ENCODE measurements at regions not wholly inside any gene's neighbourhood (a gene's known extent, or its start where the extent isn't known, plus 50 kb on each side); places are given as distances from the start of the nearest gene placed in this dataset.
"Not testable (repeated sequence)": the region's sequence is repeated elsewhere in the genome, so short reads cannot be mapped to it uniquely, and the experiment has no call there.

DNA sequence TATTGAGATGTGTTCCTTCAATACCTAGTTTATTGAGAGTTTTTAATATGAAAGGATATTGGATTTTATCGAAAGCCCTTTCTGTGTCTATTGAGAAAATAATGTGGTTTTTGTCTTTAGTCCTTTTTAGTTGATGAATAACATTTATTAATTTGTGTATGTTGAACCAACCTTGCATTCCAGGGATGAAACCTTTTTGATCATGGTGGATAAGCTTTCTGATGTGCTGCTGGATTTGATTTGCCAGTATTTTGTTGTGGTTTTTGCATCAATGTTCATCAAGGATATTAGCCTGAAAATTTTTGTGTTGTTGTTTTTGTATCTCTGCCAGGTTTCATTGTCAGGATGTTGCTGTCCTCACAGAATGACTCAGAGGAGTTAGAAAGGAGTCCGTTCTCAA is 1710.4 kb downstream of the SUCLG1 start:
- TF ChIP-seq Cebpa-rat (IDR thresholded peaks at IDR 0.05) = no peak
- no peaks in the 10 kb centered on the region for H4K20me1 ChIP-seq
- no peak overlapping the region for H3K27ac ChIP-seq
- no peak overlapping the region for H3K4me2 ChIP-seq
- H3K36me3 ChIP-seq = no peaks in the 10 kb centered on the region
- no peak overlapping the region for H3K9ac ChIP-seq
- H3K9me3 ChIP-seq (replicated peaks in 1 of 11) = peaks cover 16 to 26% (median 21%) of the 10 kb centered on the region in 11 experiments; a peak in 21 of 22 replicates
- H3K4me1 ChIP-seq = no peaks in the 10 kb centered on the region
- no peak overlapping the region for H3K4me3 ChIP-seq
- H3K27me3 ChIP-seq = no peaks in the 10 kb centered on the region

DNA sequence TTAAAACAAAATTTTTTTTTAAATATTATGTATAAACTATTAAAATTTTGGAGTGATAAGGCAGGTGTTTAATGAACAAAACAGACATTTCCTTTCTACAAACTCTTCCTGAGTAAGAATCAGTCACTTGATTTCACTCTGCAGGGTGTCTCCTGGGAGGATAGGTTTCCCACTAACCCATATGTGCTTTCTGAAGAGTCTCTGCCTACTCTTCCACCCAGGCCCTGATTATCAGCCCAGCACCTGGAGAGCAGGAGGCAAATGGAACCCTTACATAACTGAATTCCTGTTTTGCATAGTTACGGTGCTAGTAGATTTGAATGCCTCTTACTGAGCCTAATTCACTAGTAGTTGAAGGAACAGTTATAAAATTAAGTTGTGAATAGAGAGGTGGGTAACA is 1718.6 kb downstream of the SUCLG1 start:
- Histone ChIP-seq H3K9me3 (replicated peaks in 1 of 11) (peaks cover 0 to 4% (median 0%) of the 10 kb centered on the region in 11 experiments; a peak in 2 of 22 replicates), H3K27me3 (no peaks in the 10 kb centered on the region), H3K27ac (no peak overlapping the region), H3K9ac (no peak overlapping the region), H3K36me3 (no peaks in the 10 kb centered on the region), H3K4me3 (no peak overlapping the region), H4K20me1 (no peaks in the 10 kb centered on the region), H3K4me2 (peak overlapping the region in 8 of 11 experiments; percentile 23 to 65 (median 37); a peak in 10 of 22 replicates), H3K4me1 (peaks cover 0 to 20% (median 8%) of the 10 kb centered on the region in 10 experiments; a peak in 10 of 20 replicates)
- TF ChIP-seq Cebpa-rat (IDR thresholded peaks at IDR 0.05) = no peak

DNA sequence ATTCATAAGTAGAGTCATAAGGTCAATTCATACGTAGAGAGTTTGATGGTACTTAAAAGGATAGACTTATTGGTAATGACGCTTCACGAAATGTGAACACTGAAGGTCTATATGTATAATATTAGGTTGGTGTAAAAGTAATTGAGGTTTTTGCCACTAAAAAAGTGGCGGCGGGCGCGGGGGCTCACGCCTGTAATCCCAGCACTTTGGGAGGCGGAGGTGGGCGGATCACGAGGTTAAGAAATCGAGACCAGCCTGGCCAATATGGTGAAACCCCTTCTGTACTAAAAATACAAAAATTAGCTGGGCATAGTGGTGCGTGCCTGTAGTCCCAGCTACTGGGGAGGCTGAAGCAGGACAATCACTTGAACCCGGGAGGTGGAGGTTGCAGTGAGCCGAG is 1721.1 kb downstream of the SUCLG1 start:
- H3K27ac ChIP-seq; H3K27me3 ChIP-seq; H3K4me3 ChIP-seq; H4K20me1 ChIP-seq; H3K9ac ChIP-seq; H3K9me3 ChIP-seq (replicated peaks in 1 of 11); H3K4me2 ChIP-seq; H3K36me3 ChIP-seq: not testable (repeated sequence)
- H3K4me1 ChIP-seq = peaks cover 0 to 20% (median 8%) of the 10 kb centered on the region in 10 experiments; a peak in 10 of 20 replicates

DNA sequence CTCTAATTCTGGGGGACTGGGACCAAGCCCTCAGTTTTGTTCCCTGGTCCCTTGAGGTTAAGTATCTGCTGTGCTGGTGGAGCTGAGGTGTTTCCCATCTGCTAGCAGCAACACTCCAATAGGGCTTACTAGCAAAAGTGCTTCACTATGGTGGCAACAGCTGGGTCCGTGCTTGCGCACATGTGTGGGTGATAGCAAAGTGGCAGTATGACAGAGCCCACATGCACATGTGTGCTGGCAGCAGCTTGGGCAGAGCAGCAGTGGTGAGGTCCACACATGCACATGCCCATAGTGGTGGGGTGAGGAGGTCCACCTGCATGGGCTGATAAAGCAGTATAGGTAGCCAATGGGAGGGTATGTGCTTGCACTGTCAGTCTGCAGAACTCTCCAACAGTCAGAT is 1723.7 kb downstream of the SUCLG1 start:
- Histone ChIP-seq H3K4me3 (no peak overlapping the region), H3K36me3 (no peaks in the 10 kb centered on the region), H3K27ac (no peak overlapping the region), H3K9me3 (replicated peaks in 1 of 11) (no peaks in the 10 kb centered on the region), H3K4me2 (no peak overlapping the region), H3K4me1 (peaks cover 0 to 9% (median 1%) of the 10 kb centered on the region in 10 experiments; a peak in 8 of 20 replicates), H3K9ac (no peak overlapping the region), H4K20me1 (no peaks in the 10 kb centered on the region), H3K27me3 (no peaks in the 10 kb centered on the region)
- no peak for TF ChIP-seq Cebpa-rat (IDR thresholded peaks at IDR 0.05)

DNA sequence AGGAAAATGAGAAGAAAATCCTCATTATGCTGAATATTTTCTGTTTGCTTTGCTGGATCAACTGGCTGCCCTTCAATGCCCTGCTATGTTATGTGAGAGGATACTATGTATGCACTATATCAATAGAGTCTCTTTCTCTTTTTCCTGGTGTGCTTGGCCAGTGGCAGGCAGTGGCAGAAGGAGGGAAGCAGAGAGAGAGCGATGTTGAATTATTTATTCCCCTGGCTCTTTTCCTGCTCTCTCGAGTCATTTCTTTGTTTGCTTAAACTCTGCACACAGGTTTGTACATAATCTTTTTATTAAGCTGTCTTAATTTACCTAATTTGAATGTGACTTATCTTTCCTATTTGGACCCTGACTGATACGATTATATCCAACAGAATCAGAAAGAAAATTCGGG is 1727.3 kb downstream of the SUCLG1 start:
- no peak overlapping the region for H3K9ac ChIP-seq
- no peaks in the 10 kb centered on the region for H4K20me1 ChIP-seq
- no peak overlapping the region for H3K4me3 ChIP-seq
- H3K4me2 ChIP-seq = no peak overlapping the region
- no peak overlapping the region for H3K27ac ChIP-seq
- H3K36me3 ChIP-seq = no peaks in the 10 kb centered on the region
- H3K27me3 ChIP-seq = no peaks in the 10 kb centered on the region
- H3K4me1 ChIP-seq = no peaks in the 10 kb centered on the region
- no peak for TF ChIP-seq Cebpa-rat (IDR thresholded peaks at IDR 0.05)
- no peaks in the 10 kb centered on the region for H3K9me3 ChIP-seq (replicated peaks in 1 of 11)

DNA sequence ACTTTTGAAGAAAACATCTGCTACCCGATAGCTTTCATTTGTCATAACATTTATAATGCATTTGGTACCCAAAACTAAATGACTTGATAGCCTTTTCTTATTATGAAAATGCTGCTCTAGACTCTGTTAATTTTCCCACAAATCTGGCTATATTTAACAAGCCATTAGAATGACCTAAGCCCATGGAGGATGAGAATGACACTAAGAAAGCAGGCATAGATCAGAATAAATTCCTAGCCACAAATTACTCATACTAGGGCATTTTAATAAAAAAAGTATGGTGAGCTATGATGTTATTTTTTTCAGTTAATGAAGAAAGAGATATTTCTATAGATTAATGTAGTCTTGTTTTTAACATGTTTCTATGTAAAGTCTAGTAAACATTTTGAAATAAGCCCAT is 1728.3 kb downstream of the SUCLG1 start:
- no peaks in the 10 kb centered on the region for H3K4me1 ChIP-seq
- no peak overlapping the region for H3K27ac ChIP-seq
- no peaks in the 10 kb centered on the region for H4K20me1 ChIP-seq
- no peak overlapping the region for H3K4me3 ChIP-seq
- no peak overlapping the region for H3K4me2 ChIP-seq
- no peak overlapping the region for H3K9ac ChIP-seq
- H3K9me3 ChIP-seq (replicated peaks in 1 of 11) = no peaks in the 10 kb centered on the region
- no peaks in the 10 kb centered on the region for H3K27me3 ChIP-seq
- no peaks in the 10 kb centered on the region for H3K36me3 ChIP-seq
- no peak for TF ChIP-seq Cebpa-rat (IDR thresholded peaks at IDR 0.05)

DNA sequence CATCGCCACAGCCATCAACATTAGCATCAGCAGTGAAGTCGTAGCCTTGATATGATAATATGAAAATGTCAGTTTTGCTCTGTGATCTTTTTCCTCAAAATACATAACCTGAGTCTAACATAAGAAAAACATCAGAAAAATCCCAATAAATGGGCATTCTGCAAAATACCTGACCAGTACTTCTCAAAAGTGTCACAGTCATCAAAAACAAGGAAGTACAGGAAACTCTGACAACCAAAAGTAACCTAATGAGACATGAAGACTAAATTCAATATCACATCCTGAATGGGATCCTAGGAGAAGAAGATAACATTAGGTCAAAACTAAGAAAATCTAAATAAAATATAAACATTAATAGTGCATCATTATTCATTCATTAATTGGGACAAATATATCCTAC is 1731.0 kb downstream of the SUCLG1 start:
- H3K9ac ChIP-seq = no peak overlapping the region
- H3K9me3 ChIP-seq (replicated peaks in 1 of 11) = no peaks in the 10 kb centered on the region
- no peak overlapping the region for H3K4me3 ChIP-seq
- H3K4me2 ChIP-seq = no peak overlapping the region
- no peaks in the 10 kb centered on the region for H3K4me1 ChIP-seq
- H4K20me1 ChIP-seq = no peaks in the 10 kb centered on the region
- TF ChIP-seq Cebpa-rat (IDR thresholded peaks at IDR 0.05) = no peak
- no peak overlapping the region for H3K27ac ChIP-seq
- no peaks in the 10 kb centered on the region for H3K27me3 ChIP-seq
- H3K36me3 ChIP-seq = no peaks in the 10 kb centered on the region

DNA sequence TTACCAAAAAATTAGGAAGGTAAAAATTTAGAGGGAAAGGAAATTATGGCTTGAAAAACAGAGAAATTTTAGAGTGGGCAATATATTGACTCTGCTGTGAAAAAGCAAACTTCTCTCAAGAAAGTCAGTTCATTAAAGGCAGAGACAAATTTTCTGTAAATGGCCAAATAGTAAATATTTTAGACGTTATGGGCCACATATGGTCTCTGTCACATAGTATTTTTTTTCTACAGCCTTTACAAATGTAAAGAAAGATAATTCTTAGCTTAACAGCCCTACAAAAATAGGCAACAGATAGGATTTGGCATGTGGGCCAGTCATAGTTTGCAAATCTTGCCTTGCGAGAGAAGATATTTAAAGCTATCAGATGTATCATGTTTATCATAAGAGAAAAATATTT is 1750.4 kb downstream of the SUCLG1 start:
- no peaks in the 10 kb centered on the region for H4K20me1 ChIP-seq

DNA sequence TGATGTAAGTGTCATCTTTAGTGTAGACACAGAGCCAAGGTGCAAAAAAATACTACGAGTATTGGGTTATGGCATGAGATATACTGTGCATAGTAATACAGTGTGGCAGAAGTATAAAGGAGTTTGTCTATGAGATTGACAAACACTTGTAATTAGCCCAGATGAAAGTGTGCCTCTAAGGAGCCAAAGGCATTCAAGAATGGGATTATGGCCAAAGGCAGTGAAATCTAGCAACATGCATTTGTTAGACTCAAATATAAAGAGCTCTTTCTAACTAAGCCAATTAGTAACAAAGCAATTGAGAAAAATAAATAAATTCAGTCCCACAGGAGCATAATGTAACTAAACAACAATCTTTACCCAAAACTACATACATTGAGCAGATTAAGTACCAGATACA is 1761.8 kb downstream of the SUCLG1 start:
- H3K9me3 ChIP-seq (replicated peaks in 1 of 11) = 0 out of 22 replicates have a peak, but pooled peaks cover 0 to 5% (median 0%) of the 10 kb centered on the region in 11 experiments
- H3K9ac ChIP-seq = no peak overlapping the region
- H3K4me2 ChIP-seq = no peak overlapping the region
- TF ChIP-seq Cebpa-rat (IDR thresholded peaks at IDR 0.05) = no peak
- no peaks in the 10 kb centered on the region for H3K4me1 ChIP-seq
- no peaks in the 10 kb centered on the region for H4K20me1 ChIP-seq
- no peaks in the 10 kb centered on the region for H3K36me3 ChIP-seq
- no peak overlapping the region for H3K4me3 ChIP-seq
- H3K27ac ChIP-seq = no peak overlapping the region
- H3K27me3 ChIP-seq = no peaks in the 10 kb centered on the region

More for the DNA sequence above, 1750.4 kb downstream of the SUCLG1 start:
- TF ChIP-seq Cebpa-rat (IDR thresholded peaks at IDR 0.05) = no peak
- no peaks in the 10 kb centered on the region for H3K4me1 ChIP-seq
- H3K9me3 ChIP-seq (replicated peaks in 1 of 11) = no peaks in the 10 kb centered on the region
- H3K4me3 ChIP-seq = no peak overlapping the region
- H3K27me3 ChIP-seq = no peaks in the 10 kb centered on the region
- no peak overlapping the region for H3K27ac ChIP-seq
- no peaks in the 10 kb centered on the region for H3K36me3 ChIP-seq
- H3K4me2 ChIP-seq = no peak overlapping the region
- H3K9ac ChIP-seq = no peak overlapping the region

DNA sequence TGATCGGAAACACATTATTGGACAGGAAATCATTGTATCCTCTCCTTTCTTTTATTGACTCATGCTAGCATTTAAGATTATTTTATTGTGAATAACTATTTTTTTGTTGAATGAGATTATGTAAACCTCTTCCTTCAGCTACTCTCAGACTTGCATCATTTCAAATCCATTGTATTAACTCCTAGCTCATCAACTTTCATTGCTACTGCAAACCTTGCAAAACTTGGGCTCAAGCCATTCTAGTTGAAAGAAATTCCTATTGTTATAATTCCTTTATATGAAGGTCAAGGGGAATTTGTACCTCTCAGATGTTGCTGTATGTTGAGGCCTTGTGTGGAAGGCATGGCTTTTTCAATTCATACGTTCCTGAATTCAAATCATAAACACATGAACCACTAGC is 1764.6 kb downstream of the SUCLG1 start:
- no peak for TF ChIP-seq Cebpa-rat (IDR thresholded peaks at IDR 0.05)
- H3K27ac ChIP-seq = no peak overlapping the region
- H3K9me3 ChIP-seq (replicated peaks in 1 of 11) = 0 out of 22 replicates have a peak, but pooled peaks cover 0 to 5% (median 0%) of the 10 kb centered on the region in 11 experiments
- peaks cover 0 to 9% (median 3%) of the 10 kb centered on the region in 10 experiments; a peak in 6 of 20 replicates for H3K4me1 ChIP-seq
- H3K4me2 ChIP-seq = no peak overlapping the region
- H3K27me3 ChIP-seq = no peaks in the 10 kb centered on the region
- no peaks in the 10 kb centered on the region for H3K36me3 ChIP-seq
- no peak overlapping the region for H3K4me3 ChIP-seq
- H4K20me1 ChIP-seq = no peaks in the 10 kb centered on the region
- no peak overlapping the region for H3K9ac ChIP-seq
